Adrenal gland (tissue), 9 donors: ENCODE measurements at regions not wholly inside any gene's neighbourhood (a gene's known extent, or its start where the extent isn't known, plus 50 kb on each side); places are given as distances from the start of the nearest gene placed in this dataset.
"Not testable (repeated sequence)": the region's sequence is repeated elsewhere in the genome, so short reads cannot be mapped to it uniquely, and the experiment has no call there.

Experiments
- DNase-seq, 7 donors: peaks; one replicate each; pipeline ENCODE4 v3.0.0-alpha.2; 2019 to 2020
- H3K27ac ChIP-seq, 5 donors: fragments of 200-600 bp; sonication (generic) in 4 of 5; 1 replicate in 3 of 5; 2 replicates in 2 of 5; pipeline versions ENCODE4 v1.5.1 to v1.8.0; 2016 to 2020; ENCODE audit warnings: mild to moderate bottlenecking in 1 of 5
- H3K27me3 ChIP-seq: fragments of 200-600 bp; 2 replicates; pipeline ENCODE4 v1.8.0; 2021
- H3K36me3 ChIP-seq, 2 donors: fragments of 200-600 bp; replicated peaks in 1 of 2; 1 replicate in 1 of 2; 2 replicates in 1 of 2; pipeline versions ENCODE4 v1.5.1 to v1.8.0; 2018 to 2022
- H3K4me1 ChIP-seq, 2 donors: fragments of 200-600 bp; replicated peaks in 1 of 2; 1 replicate in 1 of 2; 2 replicates in 1 of 2; pipeline versions ENCODE4 v1.5.1 to v1.8.0; 2018 to 2021
- H3K4me3 ChIP-seq, 4 donors: fragments of 200-600 bp; sonication (generic) in 3 of 4; one replicate each; pipeline ENCODE4 v1.5.1; 2016 to 2018
- H3K9me3 ChIP-seq, 3 donors: fragments of 200-600 bp; sonication (generic) in 1 of 3; replicated peaks in 1 of 3; 1 replicate in 2 of 3; 2 replicates in 1 of 3; pipeline versions ENCODE4 v1.5.1 to v1.8.0; 2016 to 2021
- CTCF ChIP-seq, 6 experiments: fragments of 450-650 bp in 4 of 6; fragments of 200-600 bp in 2 of 6; sonication (generic) in 1 of 6; IDR thresholded peaks; 1 replicate in 5 of 6; 2 replicates in 1 of 6; pipeline versions ENCODE4 v1.5.1 to v1.8.0; 2016 to 2021; ENCODE audit warnings: antibody characterized with exemption in 6 of 6, mild to moderate bottlenecking in 2 of 6, moderate library complexity in 1 of 6
- POLR2A ChIP-seq, 2 donors: fragments of 450-650 bp; IDR thresholded peaks; one replicate each; pipeline ENCODE4 v1.6.1; 2017; ENCODE audit warnings: antibody characterized with exemption in 2 of 2, mild to moderate bottlenecking in 2 of 2, moderate library complexity in 1 of 2
- WGBS, 4 donors: extraction: QIAGEN DNeasy Blood & Tissue Kit in 2 of 4; methylation state at CpG; one replicate each; pipeline versions ENCODE4 v1.1.5 to v1.1.7; 2013 to 2017; 5-methylcytosine and 5-hydroxymethylcytosine counted together
- intact Hi-C, 2 donors: fragments of 100-400 bp; cut with DNase I; formaldehyde crosslinking; loops; one replicate each; pipeline versions ENCODE4 v1.14.1 to v1.15.0; 2022 to 2023
- donor health status: healthy with polysubstance abuse.
- donor health status: Bipolar disorder and iron deficiency.
- donor health status: DM: yes; HTN: yes; CAD: no.
- donor health status: DM: no; HTN: no; CAD: no.
- donor health status: DM: no; HTN: no; CAD: no.

DNA sequence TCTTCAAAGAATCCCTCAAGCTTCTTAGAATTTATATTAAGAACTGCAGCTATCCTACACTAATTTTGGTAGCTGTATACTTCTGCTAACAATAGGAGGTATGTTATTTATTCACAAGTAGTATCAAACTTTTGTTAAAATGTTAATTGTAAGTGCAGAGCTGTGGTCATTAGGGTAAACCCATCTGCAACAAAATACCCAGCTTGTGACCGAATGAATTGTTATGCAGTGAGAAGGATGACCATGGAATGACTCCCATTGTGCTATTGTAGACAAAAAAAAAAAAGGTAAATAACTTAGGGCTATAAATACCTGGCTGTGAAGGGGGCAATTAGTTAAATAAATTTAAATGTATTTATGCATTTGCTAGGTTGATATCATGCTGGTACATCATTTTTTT lies 186.1 kb downstream of the ADCYAP1 start:
- Histone ChIP-seq H3K27me3 (no peaks in the 10 kb centered on the region), H3K4me1 (no peaks in the 10 kb centered on the region), H3K36me3 (no peaks in the 10 kb centered on the region), H3K27ac (no peak overlapping the region), H3K4me3 (no peak overlapping the region), H3K9me3 (peaks cover 0 to 2% (median 0%) of the 10 kb centered on the region in 3 donors)
- intact Hi-C loops: no loop called here
- TF ChIP-seq POLR2A (IDR thresholded peaks at IDR 0.05) (no peak), CTCF (IDR thresholded peaks at IDR 0.05) (no peak)
- WGBS, 4 donors: 47 to 71% (median 55%) methylated on average over 1 of the region's 1 CpG
- DNase-seq: no peak

- no peaks in the 10 kb centered on the region for H3K9me3 ChIP-seq
- no peak for DNase-seq
- WGBS, 4 donors: 63 to 78% (median 65%) methylated on average over 5 of the region's 5 CpGs
- intact Hi-C loops: no loop called here
- H3K36me3 ChIP-seq: no peaks in the 10 kb centered on the region
- TF ChIP-seq CTCF (IDR thresholded peaks at IDR 0.05) (no peak), POLR2A (IDR thresholded peaks at IDR 0.05) (no peak)
- H3K4me1 ChIP-seq: no peaks in the 10 kb centered on the region
- H3K27me3 ChIP-seq: no peaks in the 10 kb centered on the region
- H3K27ac ChIP-seq: no peak overlapping the region
- H3K4me3 ChIP-seq: no peak overlapping the region
Observed at GRCh38 chr18:1092228-1092627, 187.6 kb downstream of the ADCYAP1 start.

DNA sequence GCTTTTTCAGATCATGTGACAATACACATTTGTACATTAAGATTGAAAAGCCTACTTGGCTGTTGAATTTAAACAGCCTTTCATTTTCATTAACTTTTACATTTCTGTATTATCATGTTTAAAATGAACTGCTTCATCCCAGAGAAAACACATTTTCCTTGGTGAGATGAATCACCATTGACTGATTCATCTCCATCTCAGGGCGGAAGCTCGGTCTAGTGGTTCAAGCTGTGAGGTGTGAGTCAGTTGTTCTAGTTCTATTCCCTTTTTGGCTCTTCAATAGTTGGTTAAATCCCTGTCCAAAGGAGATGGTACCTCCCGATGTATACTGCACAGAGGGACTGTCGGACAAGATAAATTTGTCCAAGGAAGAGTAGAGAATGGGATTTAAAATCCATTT lies 189.7 kb downstream of the ADCYAP1 start:
- H3K4me1 ChIP-seq: no peaks in the 10 kb centered on the region
- DNase-seq: no peak
- no peaks in the 10 kb centered on the region for H3K36me3 ChIP-seq
- TF ChIP-seq CTCF (IDR thresholded peaks at IDR 0.05) (no peak), POLR2A (IDR thresholded peaks at IDR 0.05) (no peak)
- no peaks in the 10 kb centered on the region for H3K9me3 ChIP-seq
- H3K27me3 ChIP-seq: no peaks in the 10 kb centered on the region
- intact Hi-C loops: no loop called here
- H3K4me3 ChIP-seq: no peak overlapping the region
- H3K27ac ChIP-seq: no peak overlapping the region
- whole genome bisulfite sequencing, 4 donors: 55 to 75% (median 63%) methylated on average over 4 of the region's 4 CpGs

DNA sequence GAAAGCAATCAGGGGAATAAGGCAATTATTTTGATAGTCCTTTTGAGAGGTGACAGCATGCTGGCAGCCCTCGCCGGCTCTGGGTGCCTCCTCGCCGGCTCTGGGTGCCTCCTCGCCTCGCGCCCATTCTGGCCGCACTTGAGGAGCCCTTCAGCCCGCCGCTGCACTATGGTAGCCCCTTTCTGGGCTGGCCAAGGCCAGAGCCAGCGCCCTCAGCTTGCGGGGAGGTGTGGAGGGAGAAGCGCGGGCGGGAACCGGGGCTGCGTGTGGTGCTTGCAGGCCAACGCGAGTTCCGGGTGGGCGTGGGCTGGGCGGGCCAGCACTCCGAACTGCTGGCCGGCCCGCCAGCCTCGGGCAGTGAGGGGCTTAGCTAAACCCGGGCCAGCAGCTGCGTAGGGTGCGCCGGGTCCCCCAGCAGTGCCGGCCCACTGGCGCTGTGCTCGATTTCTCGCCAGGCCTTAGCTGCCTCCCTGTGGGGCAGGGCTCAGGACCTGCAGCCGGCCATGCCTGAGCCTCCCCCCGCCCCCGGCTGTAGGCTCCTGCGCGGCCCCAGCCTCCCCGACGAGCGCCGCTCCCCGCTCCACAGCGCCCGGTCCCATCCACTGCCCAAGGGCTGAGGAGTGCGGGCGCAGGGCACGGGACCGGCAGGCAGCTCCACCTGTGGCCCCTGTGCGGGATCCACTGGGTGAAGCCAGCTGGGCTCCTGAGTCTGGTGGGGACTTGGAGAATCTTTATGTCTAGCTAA lies 193.5 kb downstream of the ADCYAP1 start:
- intact Hi-C loops: not testable (repeated sequence)

DNA sequence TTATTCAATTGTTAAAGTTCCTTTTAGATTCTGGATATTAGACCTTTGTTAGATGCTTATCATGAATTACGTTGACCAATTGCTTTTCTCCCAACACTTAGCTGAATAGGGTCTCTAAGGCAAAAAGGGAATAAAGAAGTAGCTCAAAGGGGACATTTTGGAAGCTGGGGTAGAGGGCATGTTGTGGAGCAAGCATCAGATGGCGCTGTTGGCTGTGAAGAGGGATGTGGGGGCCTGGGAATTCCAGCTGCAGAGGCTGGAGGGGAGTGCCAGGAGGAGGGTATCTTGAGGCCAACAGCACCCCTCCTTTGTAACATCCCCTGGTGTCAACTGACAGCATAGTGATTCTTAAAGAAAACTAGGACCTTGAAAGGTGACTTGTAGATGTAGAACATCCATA lies 198.2 kb downstream of the ADCYAP1 start:
- Histone ChIP-seq H3K9me3 (no peaks in the 10 kb centered on the region), H3K27ac (no peak overlapping the region), H3K36me3 (no peaks in the 10 kb centered on the region), H3K4me3 (no peak overlapping the region), H3K27me3 (no peaks in the 10 kb centered on the region), H3K4me1 (no peaks in the 10 kb centered on the region)
- no peak for TF ChIP-seq POLR2A (IDR thresholded peaks at IDR 0.05)
- TF ChIP-seq CTCF (IDR thresholded peaks at IDR 0.05): no peak
- WGBS, 4 donors: 66 to 80% (median 71%) methylated on average over 2 of the region's 2 CpGs
- intact Hi-C loops: no loop called here
- no peak for DNase-seq

More for the DNA sequence above, 193.5 kb downstream of the ADCYAP1 start:
- H3K36me3 ChIP-seq, H3K4me1 ChIP-seq, H3K4me3 ChIP-seq, DNase-seq, H3K27ac ChIP-seq, H3K27me3 ChIP-seq, H3K9me3 ChIP-seq: not testable (repeated sequence)
- WGBS, 4 donors: 90 to 96% (median 95%) methylated on average over 24 to 51 of the region's 51 CpGs
